ENCODE measurements at regions not wholly inside any gene's neighbourhood (a gene's known extent, or its start where the extent isn't known, plus 50 kb on each side); places are given as distances from the start of the nearest gene placed in this dataset.

DNA sequence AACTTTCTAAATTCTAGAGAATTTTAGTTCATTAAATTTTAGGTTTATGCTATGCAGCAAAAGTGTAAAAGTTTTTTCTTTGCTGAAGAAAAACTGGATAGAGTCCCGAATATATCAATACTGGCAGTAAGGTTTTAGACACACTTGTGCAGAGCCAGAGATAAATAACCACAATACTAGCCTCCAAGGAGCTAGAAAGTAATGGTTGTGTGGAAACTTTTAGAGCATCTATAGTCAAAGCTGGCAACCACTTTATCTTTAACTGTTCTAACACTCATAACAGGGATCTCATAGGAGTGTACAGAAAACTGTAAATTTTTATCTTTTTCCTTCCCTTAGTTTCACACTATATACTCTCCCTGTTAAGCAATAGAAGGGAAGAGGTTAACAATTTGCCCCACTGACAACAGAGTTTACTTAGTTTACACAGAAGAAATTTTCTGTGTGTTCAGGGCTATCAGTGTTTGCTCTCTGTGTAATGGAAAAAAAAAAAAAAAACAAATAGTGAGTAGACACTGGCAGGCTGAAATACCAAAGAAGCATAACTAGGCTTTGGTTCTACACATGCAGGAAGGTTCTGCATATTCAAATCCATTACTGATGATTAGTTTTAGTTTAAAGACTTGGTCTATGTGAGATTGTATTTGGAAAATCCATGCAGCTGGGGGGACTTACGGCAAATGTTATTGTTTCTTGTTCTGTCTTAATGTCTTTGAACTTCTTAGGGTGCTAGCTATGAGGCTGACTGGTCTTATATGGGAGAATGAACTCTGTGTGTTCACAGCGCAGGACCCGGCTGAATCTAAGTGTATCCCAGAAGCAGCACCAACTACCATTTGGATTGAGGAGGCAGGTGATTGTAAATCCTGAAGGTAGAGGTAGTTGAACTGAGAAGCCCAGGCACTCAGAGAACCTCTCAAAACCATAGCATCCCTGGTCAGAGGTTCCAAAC, 187.6 kb downstream of the PCSK1 start:
- TF ChIP-seq, protein P1, sequence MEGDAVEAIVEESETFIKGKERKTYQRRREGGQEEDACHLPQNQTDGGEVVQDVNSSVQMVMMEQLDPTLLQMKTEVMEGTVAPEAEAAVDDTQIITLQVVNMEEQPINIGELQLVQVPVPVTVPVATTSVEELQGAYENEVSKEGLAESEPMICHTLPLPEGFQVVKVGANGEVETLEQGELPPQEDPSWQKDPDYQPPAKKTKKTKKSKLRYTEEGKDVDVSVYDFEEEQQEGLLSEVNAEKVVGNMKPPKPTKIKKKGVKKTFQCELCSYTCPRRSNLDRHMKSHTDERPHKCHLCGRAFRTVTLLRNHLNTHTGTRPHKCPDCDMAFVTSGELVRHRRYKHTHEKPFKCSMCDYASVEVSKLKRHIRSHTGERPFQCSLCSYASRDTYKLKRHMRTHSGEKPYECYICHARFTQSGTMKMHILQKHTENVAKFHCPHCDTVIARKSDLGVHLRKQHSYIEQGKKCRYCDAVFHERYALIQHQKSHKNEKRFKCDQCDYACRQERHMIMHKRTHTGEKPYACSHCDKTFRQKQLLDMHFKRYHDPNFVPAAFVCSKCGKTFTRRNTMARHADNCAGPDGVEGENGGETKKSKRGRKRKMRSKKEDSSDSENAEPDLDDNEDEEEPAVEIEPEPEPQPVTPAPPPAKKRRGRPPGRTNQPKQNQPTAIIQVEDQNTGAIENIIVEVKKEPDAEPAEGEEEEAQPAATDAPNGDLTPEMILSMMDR (IDR thresholded peaks at IDR 0.05; ENCODE audit: insufficient read depth, low read length) = no peak
- TF ChIP-seq, protein P2, sequence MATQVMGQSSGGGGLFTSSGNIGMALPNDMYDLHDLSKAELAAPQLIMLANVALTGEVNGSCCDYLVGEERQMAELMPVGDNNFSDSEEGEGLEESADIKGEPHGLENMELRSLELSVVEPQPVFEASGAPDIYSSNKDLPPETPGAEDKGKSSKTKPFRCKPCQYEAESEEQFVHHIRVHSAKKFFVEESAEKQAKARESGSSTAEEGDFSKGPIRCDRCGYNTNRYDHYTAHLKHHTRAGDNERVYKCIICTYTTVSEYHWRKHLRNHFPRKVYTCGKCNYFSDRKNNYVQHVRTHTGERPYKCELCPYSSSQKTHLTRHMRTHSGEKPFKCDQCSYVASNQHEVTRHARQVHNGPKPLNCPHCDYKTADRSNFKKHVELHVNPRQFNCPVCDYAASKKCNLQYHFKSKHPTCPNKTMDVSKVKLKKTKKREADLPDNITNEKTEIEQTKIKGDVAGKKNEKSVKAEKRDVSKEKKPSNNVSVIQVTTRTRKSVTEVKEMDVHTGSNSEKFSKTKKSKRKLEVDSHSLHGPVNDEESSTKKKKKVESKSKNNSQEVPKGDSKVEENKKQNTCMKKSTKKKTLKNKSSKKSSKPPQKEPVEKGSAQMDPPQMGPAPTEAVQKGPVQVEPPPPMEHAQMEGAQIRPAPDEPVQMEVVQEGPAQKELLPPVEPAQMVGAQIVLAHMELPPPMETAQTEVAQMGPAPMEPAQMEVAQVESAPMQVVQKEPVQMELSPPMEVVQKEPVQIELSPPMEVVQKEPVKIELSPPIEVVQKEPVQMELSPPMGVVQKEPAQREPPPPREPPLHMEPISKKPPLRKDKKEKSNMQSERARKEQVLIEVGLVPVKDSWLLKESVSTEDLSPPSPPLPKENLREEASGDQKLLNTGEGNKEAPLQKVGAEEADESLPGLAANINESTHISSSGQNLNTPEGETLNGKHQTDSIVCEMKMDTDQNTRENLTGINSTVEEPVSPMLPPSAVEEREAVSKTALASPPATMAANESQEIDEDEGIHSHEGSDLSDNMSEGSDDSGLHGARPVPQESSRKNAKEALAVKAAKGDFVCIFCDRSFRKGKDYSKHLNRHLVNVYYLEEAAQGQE (IDR thresholded peaks at IDR 0.05; ENCODE audit: insufficient replicate concordance, low read depth) = no peak
- TF ChIP-seq POLR2AphosphoS5 (IDR thresholded peaks at IDR 0.05; ENCODE audit: low read depth) (no peak), GABPA (IDR thresholded peaks at IDR 0.05; ENCODE audit: low read depth) (no peak), SPI1 (IDR thresholded peaks at IDR 0.05; ENCODE audit: borderline replicate concordance, low read depth) (no peak)
- H3K4me3 ChIP-seq (replicated peaks; ENCODE audit: insufficient read depth, low read length) = no peak overlapping the region
- H3K27ac ChIP-seq (replicated peaks) = no peak overlapping the region
- no peak for DNase-seq (ENCODE audit: low read depth in 1 of 2, low spot score in 1 of 2)
- no peaks in the 10 kb centered on the region for H3K27me3 ChIP-seq (ENCODE audit: insufficient read depth, poor library complexity, severe bottlenecking)

DNA sequence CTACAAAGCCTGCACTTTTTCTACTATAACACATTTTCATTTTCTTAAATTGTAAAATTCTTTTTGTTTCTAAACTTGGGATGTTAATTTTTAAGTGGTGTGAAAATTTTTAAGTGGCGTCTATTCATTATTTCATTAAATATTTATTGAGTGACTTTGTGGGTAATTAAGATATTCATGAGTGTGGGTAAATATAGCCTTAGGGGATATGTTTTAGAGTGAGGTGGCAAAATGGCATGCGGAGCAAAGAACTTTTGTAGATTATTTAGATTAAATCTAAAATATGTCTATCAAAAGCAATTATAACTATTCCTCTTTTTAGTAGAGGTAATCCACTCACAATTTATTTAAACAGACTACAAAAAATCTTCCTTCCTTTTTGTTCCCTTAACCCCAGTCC, 188.4 kb downstream of the PCSK1 start:
- TF ChIP-seq, protein P2 (IDR thresholded peaks at IDR 0.05; ENCODE audit: insufficient replicate concordance, low read depth) = no peak
- TF ChIP-seq SPI1 (IDR thresholded peaks at IDR 0.05; ENCODE audit: borderline replicate concordance, low read depth) (no peak), GABPA (IDR thresholded peaks at IDR 0.05; ENCODE audit: low read depth) (no peak), POLR2AphosphoS5 (IDR thresholded peaks at IDR 0.05; ENCODE audit: low read depth) (no peak)
- TF ChIP-seq, protein P1 (IDR thresholded peaks at IDR 0.05; ENCODE audit: insufficient read depth, low read length) = no peak

DNA sequence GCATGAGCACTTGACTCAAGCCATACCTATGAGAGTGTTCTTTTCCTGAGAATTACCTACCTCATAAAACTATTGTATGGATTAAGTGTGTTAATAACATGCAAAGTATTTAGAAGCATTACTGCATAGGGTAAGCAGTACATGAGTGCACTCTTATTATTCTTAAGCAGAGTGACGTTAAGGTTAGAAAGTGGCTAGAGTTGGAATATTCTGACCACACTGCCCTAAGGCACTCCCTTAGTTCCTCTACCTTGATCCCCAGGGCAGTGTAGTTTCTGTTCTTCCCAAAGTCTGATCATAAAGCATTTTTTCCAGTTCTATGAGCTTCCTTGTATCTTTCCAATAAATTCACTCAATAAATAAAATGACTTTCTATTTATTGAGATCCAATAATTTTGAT, 189.2 kb downstream of the PCSK1 start:
- no peaks in the 10 kb centered on the region for H3K27me3 ChIP-seq (ENCODE audit: insufficient read depth, poor library complexity, severe bottlenecking)
- no peak for TF ChIP-seq POLR2AphosphoS5 (IDR thresholded peaks at IDR 0.05; ENCODE audit: low read depth)
- TF ChIP-seq, protein P1 (IDR thresholded peaks at IDR 0.05; ENCODE audit: insufficient read depth, low read length) = no peak
- TF ChIP-seq, protein P2 (IDR thresholded peaks at IDR 0.05; ENCODE audit: insufficient replicate concordance, low read depth) = no peak
- TF ChIP-seq GABPA (IDR thresholded peaks at IDR 0.05; ENCODE audit: low read depth) = no peak
- TF ChIP-seq SPI1 (IDR thresholded peaks at IDR 0.05; ENCODE audit: borderline replicate concordance, low read depth) = no peak
- no peak for DNase-seq (ENCODE audit: low read depth in 1 of 2, low spot score in 1 of 2)
- H3K27ac ChIP-seq (replicated peaks) = no peak overlapping the region
- H3K4me3 ChIP-seq (replicated peaks; ENCODE audit: insufficient read depth, low read length) = no peak overlapping the region

More for the DNA sequence above, 188.4 kb downstream of the PCSK1 start:
- H3K4me3 ChIP-seq (replicated peaks; ENCODE audit: insufficient read depth, low read length) = no peak overlapping the region
- no peaks in the 10 kb centered on the region for H3K27me3 ChIP-seq (ENCODE audit: insufficient read depth, poor library complexity, severe bottlenecking)
- no peak for DNase-seq (ENCODE audit: low read depth in 1 of 2, low spot score in 1 of 2)
- H3K27ac ChIP-seq (replicated peaks) = no peak overlapping the region
